ENCODE measurements at regions not wholly inside any gene's neighbourhood (a gene's known extent, or its start where the extent isn't known, plus 50 kb on each side); places are given as distances from the start of the nearest gene placed in this dataset.

DNA sequence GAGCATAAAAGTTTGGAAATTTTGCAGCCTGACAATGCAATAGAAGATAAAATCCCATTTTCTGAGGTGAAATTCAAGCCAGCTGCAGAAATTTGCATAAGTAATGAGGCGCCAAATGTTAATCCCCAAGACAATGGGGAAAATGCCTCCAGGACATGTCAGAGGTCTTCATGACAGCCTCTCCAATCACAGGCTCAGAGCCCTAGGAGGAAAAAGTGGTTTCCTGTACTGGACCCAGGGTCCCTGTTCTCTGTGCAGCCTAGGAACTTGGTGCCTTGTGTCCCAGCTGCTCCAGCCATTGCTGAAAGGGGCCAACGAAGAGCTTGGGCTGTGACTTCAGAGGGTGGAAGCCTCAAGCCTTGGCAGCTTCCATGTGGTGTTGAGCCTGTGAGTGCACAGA lies 1218.1 kb downstream of the GALC start:
- Histone ChIP-seq H3K4me2 (no peak overlapping the region), H3K9me2 (replicated peaks; ENCODE audit: insufficient read depth) (no peaks in the 10 kb centered on the region), H3K36me3 (replicated peaks; ENCODE audit: insufficient read depth, low read depth) (no peaks in the 10 kb centered on the region), H3K79me2 (no peaks in the 10 kb centered on the region), H3K27ac (no peak overlapping the region), H4K20me1 (ENCODE audit: insufficient read depth, poor library complexity, severe bottlenecking) (no peaks in the 10 kb centered on the region), H3K27me3 (no peaks in the 10 kb centered on the region), H3K9me3 (ENCODE audit: low read depth) (no peaks in the 10 kb centered on the region), H3K4me1 (ENCODE audit: insufficient read depth) (peaks cover 9% of the 10 kb centered on the region), H3K4me3 (no peak overlapping the region), H2AFZ (no peak overlapping the region)
- 89% methylated on average over 2 of the region's 2 CpGs for WGBS (ENCODE audit: low lambda C conversion rate, missing lambda C conversion rate)
- DNase-seq (ENCODE audit: low spot score) = no peak
- TF ChIP-seq EZH2phosphoT487 (IDR thresholded peaks at IDR 0.05; ENCODE audit: low read depth, severe bottlenecking, unreplicated experiment) (no peak), CTCF (IDR thresholded peaks at IDR 0.05; ENCODE audit: poor library complexity) (no peak), EZH2 (IDR thresholded peaks at IDR 0.05; ENCODE audit: borderline replicate concordance) (no peak)

- Histone ChIP-seq H3K9me2 (replicated peaks; ENCODE audit: insufficient read depth) (no peaks in the 10 kb centered on the region), H3K27me3 (no peaks in the 10 kb centered on the region), H3K27ac (no peak overlapping the region), H3K79me2 (no peaks in the 10 kb centered on the region), H4K20me1 (ENCODE audit: insufficient read depth, poor library complexity, severe bottlenecking) (no peaks in the 10 kb centered on the region), H2AFZ (no peak overlapping the region), H3K36me3 (replicated peaks; ENCODE audit: insufficient read depth, low read depth) (no peaks in the 10 kb centered on the region), H3K9me3 (ENCODE audit: low read depth) (no peaks in the 10 kb centered on the region), H3K4me3 (no peak overlapping the region), H3K4me2 (no peak overlapping the region), H3K4me1 (ENCODE audit: insufficient read depth) (no peaks in the 10 kb centered on the region)
- no peak for TF ChIP-seq EZH2 (IDR thresholded peaks at IDR 0.05; ENCODE audit: borderline replicate concordance)
- TF ChIP-seq EZH2phosphoT487 (IDR thresholded peaks at IDR 0.05; ENCODE audit: low read depth, severe bottlenecking, unreplicated experiment) = no peak
- TF ChIP-seq CTCF (IDR thresholded peaks at IDR 0.05; ENCODE audit: poor library complexity) = no peak
- WGBS (ENCODE audit: low lambda C conversion rate, missing lambda C conversion rate) = 47% methylated on average over 1 of the region's 1 CpG
- DNase-seq (ENCODE audit: low spot score) = no peak
Observed at GRCh38 chr14:86772075-86772474, 1220.9 kb downstream of the GALC start.

- Histone ChIP-seq H3K4me2 (no peak overlapping the region), H3K27me3 (no peaks in the 10 kb centered on the region), H3K79me2 (no peaks in the 10 kb centered on the region), H3K36me3 (replicated peaks; ENCODE audit: insufficient read depth, low read depth) (no peaks in the 10 kb centered on the region), H3K27ac (no peak overlapping the region), H3K4me1 (ENCODE audit: insufficient read depth) (no peaks in the 10 kb centered on the region), H4K20me1 (ENCODE audit: insufficient read depth, poor library complexity, severe bottlenecking) (no peaks in the 10 kb centered on the region), H3K4me3 (no peak overlapping the region), H3K9me2 (replicated peaks; ENCODE audit: insufficient read depth) (no peaks in the 10 kb centered on the region), H3K9me3 (ENCODE audit: low read depth) (no peaks in the 10 kb centered on the region), H2AFZ (no peak overlapping the region)
- TF ChIP-seq EZH2 (IDR thresholded peaks at IDR 0.05; ENCODE audit: borderline replicate concordance) (no peak), CTCF (IDR thresholded peaks at IDR 0.05; ENCODE audit: poor library complexity) (no peak), EZH2phosphoT487 (IDR thresholded peaks at IDR 0.05; ENCODE audit: low read depth, severe bottlenecking, unreplicated experiment) (no peak)
- WGBS (ENCODE audit: low lambda C conversion rate, missing lambda C conversion rate) = 91% methylated on average over 3 of the region's 3 CpGs
- DNase-seq (ENCODE audit: low spot score) = no peak
Observed at GRCh38 chr14:86770186-86770585, 1222.8 kb downstream of the GALC start.

- Histone ChIP-seq H2AFZ (no peak overlapping the region), H3K4me2 (no peak overlapping the region), H3K4me3 (no peak overlapping the region), H3K9me3 (ENCODE audit: low read depth) (no peaks in the 10 kb centered on the region), H3K9me2 (replicated peaks; ENCODE audit: insufficient read depth) (no peaks in the 10 kb centered on the region), H4K20me1 (ENCODE audit: insufficient read depth, poor library complexity, severe bottlenecking) (no peaks in the 10 kb centered on the region), H3K4me1 (ENCODE audit: insufficient read depth) (no peaks in the 10 kb centered on the region), H3K79me2 (no peaks in the 10 kb centered on the region), H3K27me3 (no peaks in the 10 kb centered on the region), H3K36me3 (replicated peaks; ENCODE audit: insufficient read depth, low read depth) (no peaks in the 10 kb centered on the region), H3K27ac (no peak overlapping the region)
- 93% methylated on average over 4 of the region's 4 CpGs for WGBS (ENCODE audit: low lambda C conversion rate, missing lambda C conversion rate)
- TF ChIP-seq EZH2 (IDR thresholded peaks at IDR 0.05; ENCODE audit: borderline replicate concordance) = no peak
- no peak for TF ChIP-seq CTCF (IDR thresholded peaks at IDR 0.05; ENCODE audit: poor library complexity)
- no peak for TF ChIP-seq EZH2phosphoT487 (IDR thresholded peaks at IDR 0.05; ENCODE audit: low read depth, severe bottlenecking, unreplicated experiment)
- DNase-seq (ENCODE audit: low spot score) = no peak
Observed at GRCh38 chr14:86766469-86766868, 1226.5 kb downstream of the GALC start.

Data from hepatocyte (in vitro differentiated cells).